GM19467 (cell line): ENCODE measurements at regions not wholly inside any gene's neighbourhood (a gene's known extent, or its start where the extent isn't known, plus 50 kb on each side); places are given as distances from the start of the nearest gene placed in this dataset.

Source experiments
- ATAC-seq: cut with Tn5 transposase; IDR thresholded peaks from one replicate; pipeline ENCODE4 v1.9.1; 2021; ENCODE audit warnings: mild to moderate bottlenecking, moderate library complexity; ENCODE audit not compliant: unreplicated experiment

GRCh38 chr6:105775095-105775494 lies 311.0 kb upstream of the PRDM1 start:
- ATAC-seq: no peak

GRCh38 chr6:105774247-105774646 lies 311.9 kb upstream of the PRDM1 start:
- peak; percentile 87 for ATAC-seq

- ATAC-seq: no peak
These were observed 314.7 kb upstream of the PRDM1 start for GRCh38 chr6:105771313-105771970.

GRCh38 chr6:105769987-105770386 lies 316.1 kb upstream of the PRDM1 start:
- ATAC-seq: no peak

GRCh38 chr6:105769197-105769596 lies 316.9 kb upstream of the PRDM1 start:
- ATAC-seq: no peak

- ATAC-seq: no peak
These were observed 318.6 kb upstream of the PRDM1 start for GRCh38 chr6:105767541-105767940.

- ATAC-seq: no peak
These were observed 320.9 kb upstream of the PRDM1 start for GRCh38 chr6:105765239-105765638.

- no peak for ATAC-seq
These were observed 321.8 kb upstream of the PRDM1 start for GRCh38 chr6:105764315-105764714.

GRCh38 chr6:105763866-105764265 lies 322.3 kb upstream of the PRDM1 start:
- ATAC-seq: no peak

GRCh38 chr6:105760746-105761145 lies 325.4 kb upstream of the PRDM1 start:
- ATAC-seq: no peak

- ATAC-seq: no peak
These were observed 326.2 kb upstream of the PRDM1 start for GRCh38 chr6:105759946-105760345.

- ATAC-seq: no peak
These were observed 327.1 kb upstream of the PRDM1 start for GRCh38 chr6:105759015-105759414.

GRCh38 chr6:105757512-105758200 lies 328.5 kb upstream of the PRDM1 start:
- ATAC-seq: peak; percentile 92

GRCh38 chr6:105755885-105756284 lies 330.3 kb upstream of the PRDM1 start:
- no peak for ATAC-seq

GRCh38 chr6:105753620-105754211 lies 332.4 kb upstream of the PRDM1 start:
- no peak for ATAC-seq

GRCh38 chr6:105753207-105753606 lies 332.9 kb upstream of the PRDM1 start:
- no peak for ATAC-seq

GRCh38 chr6:105750089-105750488 lies 336.0 kb upstream of the PRDM1 start:
- no peak for ATAC-seq

- ATAC-seq: no peak
These were observed 337.4 kb upstream of the PRDM1 start for GRCh38 chr6:105748737-105749161.

- ATAC-seq: no peak
These were observed 338.2 kb upstream of the PRDM1 start for GRCh38 chr6:105747823-105748405.

GRCh38 chr6:105746509-105746908 lies 339.6 kb upstream of the PRDM1 start:
- no peak for ATAC-seq

- no peak for ATAC-seq
These were observed 340.0 kb upstream of the PRDM1 start for GRCh38 chr6:105746130-105746505.
